Body of pancreas (tissue), 4 donors: ENCODE measurements at regions not wholly inside any gene's neighbourhood (a gene's known extent, or its start where the extent isn't known, plus 50 kb on each side); places are given as distances from the start of the nearest gene placed in this dataset.

Experiments
- POLR2A ChIP-seq, 3 donors: fragments of 450-650 bp; IDR thresholded peaks; one replicate each; pipeline ENCODE4 v1.6.1; 2016; ENCODE audit warnings: antibody characterized with exemption in 3 of 3, mild to moderate bottlenecking in 2 of 3
- TF ChIP-seq, protein P1 (sequence below), 7 experiments: fragments of 450-650 bp in 4 of 7; fragments of 200-600 bp in 3 of 7; sonication (generic) in 3 of 7; IDR thresholded peaks; one replicate each; pipeline ENCODE4 v1.5.1; 2016 to 2019; ENCODE audit warnings: antibody characterized with exemption in 7 of 7

DNA sequence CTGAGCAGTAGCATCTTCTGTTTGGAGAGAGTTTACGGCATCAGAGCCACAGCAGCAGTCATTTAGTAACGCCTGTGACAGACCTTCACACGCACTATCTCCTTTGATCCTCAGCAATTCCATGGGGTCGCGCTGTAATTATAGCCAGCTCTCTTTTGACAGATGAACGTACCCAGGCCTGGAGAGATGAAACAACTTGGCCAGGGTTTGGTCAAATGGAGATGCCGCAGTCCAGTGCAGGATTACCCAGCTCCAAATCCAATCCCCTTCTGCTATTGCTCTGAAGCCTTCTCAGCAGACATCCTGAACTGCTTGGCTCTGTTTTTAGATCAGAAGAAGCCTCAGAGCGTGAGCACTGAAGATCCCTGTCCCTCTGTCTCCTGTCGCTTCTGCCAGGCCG, 83.9 kb downstream of the SOX9 start:
- TF ChIP-seq, protein P1, sequence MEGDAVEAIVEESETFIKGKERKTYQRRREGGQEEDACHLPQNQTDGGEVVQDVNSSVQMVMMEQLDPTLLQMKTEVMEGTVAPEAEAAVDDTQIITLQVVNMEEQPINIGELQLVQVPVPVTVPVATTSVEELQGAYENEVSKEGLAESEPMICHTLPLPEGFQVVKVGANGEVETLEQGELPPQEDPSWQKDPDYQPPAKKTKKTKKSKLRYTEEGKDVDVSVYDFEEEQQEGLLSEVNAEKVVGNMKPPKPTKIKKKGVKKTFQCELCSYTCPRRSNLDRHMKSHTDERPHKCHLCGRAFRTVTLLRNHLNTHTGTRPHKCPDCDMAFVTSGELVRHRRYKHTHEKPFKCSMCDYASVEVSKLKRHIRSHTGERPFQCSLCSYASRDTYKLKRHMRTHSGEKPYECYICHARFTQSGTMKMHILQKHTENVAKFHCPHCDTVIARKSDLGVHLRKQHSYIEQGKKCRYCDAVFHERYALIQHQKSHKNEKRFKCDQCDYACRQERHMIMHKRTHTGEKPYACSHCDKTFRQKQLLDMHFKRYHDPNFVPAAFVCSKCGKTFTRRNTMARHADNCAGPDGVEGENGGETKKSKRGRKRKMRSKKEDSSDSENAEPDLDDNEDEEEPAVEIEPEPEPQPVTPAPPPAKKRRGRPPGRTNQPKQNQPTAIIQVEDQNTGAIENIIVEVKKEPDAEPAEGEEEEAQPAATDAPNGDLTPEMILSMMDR (IDR thresholded peaks at IDR 0.05) = no peak
- no peak for TF ChIP-seq POLR2A (IDR thresholded peaks at IDR 0.05)
